ENCODE measurements at regions not wholly inside any gene's neighbourhood (a gene's known extent, or its start where the extent isn't known, plus 50 kb on each side); places are given as distances from the start of the nearest gene placed in this dataset.

- no peak for DNase-seq (ENCODE audit: low spot score)
- no peak overlapping the region for H3K27ac ChIP-seq
- ChIA-PET POLR2A (ENCODE audit: low non-redundant PET) (no interaction called here), CTCF (no interaction called here)
- TF ChIP-seq, protein P1, sequence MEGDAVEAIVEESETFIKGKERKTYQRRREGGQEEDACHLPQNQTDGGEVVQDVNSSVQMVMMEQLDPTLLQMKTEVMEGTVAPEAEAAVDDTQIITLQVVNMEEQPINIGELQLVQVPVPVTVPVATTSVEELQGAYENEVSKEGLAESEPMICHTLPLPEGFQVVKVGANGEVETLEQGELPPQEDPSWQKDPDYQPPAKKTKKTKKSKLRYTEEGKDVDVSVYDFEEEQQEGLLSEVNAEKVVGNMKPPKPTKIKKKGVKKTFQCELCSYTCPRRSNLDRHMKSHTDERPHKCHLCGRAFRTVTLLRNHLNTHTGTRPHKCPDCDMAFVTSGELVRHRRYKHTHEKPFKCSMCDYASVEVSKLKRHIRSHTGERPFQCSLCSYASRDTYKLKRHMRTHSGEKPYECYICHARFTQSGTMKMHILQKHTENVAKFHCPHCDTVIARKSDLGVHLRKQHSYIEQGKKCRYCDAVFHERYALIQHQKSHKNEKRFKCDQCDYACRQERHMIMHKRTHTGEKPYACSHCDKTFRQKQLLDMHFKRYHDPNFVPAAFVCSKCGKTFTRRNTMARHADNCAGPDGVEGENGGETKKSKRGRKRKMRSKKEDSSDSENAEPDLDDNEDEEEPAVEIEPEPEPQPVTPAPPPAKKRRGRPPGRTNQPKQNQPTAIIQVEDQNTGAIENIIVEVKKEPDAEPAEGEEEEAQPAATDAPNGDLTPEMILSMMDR (conservative IDR thresholded peaks at IDR 0.05; ENCODE audit: low read depth) = no peak
Measured at GRCh38 chr10:3237530-3237929, 64.9 kb upstream of the PITRM1 start.

DNA sequence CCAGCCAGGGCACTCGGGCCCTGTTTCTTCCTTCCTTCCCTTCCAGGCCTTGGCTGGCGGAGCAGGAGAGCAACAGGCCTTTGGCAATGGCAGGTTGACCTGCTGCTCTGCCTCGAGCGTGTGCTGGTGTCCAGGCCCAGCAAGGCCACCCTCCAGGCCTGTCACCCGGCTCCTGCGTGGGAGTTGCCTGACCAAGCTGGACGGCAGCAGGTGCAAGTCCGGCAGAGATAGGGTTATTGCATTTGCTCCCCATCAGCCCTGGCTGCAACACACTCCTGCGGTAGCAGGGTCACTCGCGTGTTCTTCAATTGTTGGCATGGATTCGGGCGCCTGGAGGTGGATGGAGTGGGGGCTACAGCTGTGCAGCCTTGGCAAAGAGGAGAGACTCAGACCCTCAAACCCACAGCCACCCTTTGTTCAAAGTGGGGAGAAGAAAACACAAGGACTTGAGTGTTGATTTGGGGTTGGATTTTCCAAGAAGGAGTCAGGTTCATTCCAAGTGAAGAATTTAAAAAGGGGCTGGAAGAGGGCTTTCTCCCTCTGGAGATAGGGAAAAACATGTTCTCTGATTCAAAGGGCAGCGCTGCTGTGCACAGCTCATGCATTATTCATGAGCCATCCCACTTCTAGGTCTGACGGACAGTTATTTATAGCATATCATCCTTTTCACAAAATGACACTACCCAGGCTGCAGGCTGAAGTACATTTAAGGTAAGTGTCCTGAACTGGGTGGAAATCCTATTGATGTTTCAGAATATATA, 64.2 kb upstream of the PITRM1 start:
- ChIA-PET POLR2A (ENCODE audit: low non-redundant PET) (no interaction called here), CTCF (no interaction called here)
- DNase-seq (ENCODE audit: low spot score) = no peak
- TF ChIP-seq, protein P1 (conservative IDR thresholded peaks at IDR 0.05; ENCODE audit: low read depth) = no peak
- no peak overlapping the region for H3K27ac ChIP-seq

DNA sequence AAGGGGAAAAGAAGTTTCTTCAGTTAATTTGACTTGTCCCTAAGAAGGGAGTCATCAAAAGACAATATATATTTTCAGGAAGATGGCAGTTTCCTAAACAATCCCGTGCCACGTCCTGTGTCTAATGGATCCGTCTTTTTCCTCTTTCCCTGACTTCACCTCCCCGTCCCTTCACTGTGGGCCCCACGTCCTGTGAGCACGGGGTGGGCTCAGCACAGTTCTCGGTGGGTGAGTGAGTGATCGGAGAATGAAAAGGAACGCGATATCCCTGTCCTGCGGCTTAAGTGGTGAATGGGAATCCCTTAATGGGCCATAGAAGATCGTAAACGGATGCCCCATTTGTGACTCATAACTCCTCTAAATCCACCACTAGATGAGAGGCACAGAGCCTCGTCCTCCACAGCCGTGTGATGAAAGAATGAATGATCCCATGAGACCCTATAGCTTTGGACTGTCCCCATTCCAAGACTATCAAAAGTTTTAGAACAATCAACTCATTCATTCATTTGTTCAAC, 63.5 kb upstream of the PITRM1 start:
- no peak for DNase-seq (ENCODE audit: low spot score)
- ChIA-PET CTCF (no interaction called here), POLR2A (ENCODE audit: low non-redundant PET) (no interaction called here)
- H3K27ac ChIP-seq = no peak overlapping the region
- TF ChIP-seq, protein P1 (conservative IDR thresholded peaks at IDR 0.05; ENCODE audit: low read depth) = no peak

- ChIA-PET CTCF (no interaction called here), POLR2A (ENCODE audit: low non-redundant PET) (no interaction called here)
- H3K27ac ChIP-seq = no peak overlapping the region
- TF ChIP-seq, protein P1 (conservative IDR thresholded peaks at IDR 0.05; ENCODE audit: low read depth) = no peak
- no peak for DNase-seq (ENCODE audit: low spot score)
Measured at GRCh38 chr10:3235395-3235794, 62.8 kb upstream of the PITRM1 start.

DNA sequence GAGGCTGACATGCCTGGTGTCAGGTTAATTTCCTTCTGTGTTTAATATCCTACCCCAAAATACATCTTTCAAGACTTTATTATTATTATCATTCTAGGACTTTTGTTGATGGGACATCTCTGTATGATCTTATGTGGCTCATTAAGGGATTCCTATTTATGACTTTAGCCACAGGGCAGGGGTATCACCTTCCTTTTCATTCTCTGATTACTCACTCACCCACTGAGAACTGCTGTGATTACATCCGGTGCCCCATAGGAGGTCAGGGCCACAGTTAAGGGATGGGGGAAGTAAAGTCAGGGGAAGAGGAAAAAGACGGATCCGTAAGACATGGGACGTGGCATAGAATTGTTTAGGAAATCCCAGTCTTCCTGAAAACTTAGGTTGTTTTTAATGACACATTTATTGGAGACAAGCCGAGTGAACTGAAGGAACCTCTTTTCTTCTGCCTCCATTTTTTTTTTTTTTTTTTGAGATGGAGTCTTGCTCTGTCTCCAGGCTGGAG, 61.0 kb upstream of the PITRM1 start:
- TF ChIP-seq, protein P1 (conservative IDR thresholded peaks at IDR 0.05; ENCODE audit: low read depth) = no peak
- CTCF ChIA-PET = no interaction called here
- DNase-seq (ENCODE audit: low spot score) = no peak
- H3K27ac ChIP-seq = no peak overlapping the region
- POLR2A ChIA-PET (ENCODE audit: low non-redundant PET) = no interaction called here

DNA sequence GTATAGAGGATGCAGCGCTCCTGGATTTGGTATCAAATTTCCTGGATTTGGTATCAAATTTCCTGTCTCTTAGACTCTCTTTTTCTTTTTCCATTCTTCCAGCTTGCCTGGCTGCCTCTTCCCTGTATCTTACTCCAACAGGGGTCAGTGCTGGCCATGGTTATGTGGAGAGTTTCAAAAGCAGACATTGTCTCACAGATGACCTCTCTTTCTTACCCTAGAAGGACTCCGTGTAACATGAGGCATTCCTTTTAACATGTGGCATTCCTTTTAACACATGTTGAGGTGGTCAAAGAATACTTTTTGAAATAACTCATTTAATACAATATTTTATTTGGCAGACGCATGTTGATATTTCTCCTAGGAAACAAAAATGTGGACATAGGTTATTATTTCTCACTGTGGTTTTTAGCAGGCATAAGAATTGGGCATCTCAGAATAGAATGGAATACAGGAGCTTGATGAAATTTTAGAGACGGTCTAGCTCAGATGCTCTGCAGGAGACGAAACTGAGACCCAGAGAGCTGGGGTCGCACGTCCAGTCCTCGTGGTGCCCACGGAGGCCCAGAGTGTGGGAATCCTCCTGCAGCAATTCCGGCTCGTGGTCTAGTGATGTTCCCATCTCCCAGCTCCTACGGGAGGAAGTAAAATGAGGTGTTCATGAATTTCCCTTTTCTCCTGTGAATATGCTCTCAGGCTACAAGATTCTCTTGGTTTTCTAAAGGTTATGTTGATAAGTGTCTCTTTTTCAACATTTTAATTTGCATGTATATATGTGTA, 59.6 kb upstream of the PITRM1 start:
- POLR2A ChIA-PET (ENCODE audit: low non-redundant PET) = no interaction called here
- no peak for DNase-seq (ENCODE audit: low spot score)
- TF ChIP-seq, protein P1 (conservative IDR thresholded peaks at IDR 0.05; ENCODE audit: low read depth) = no peak
- no peak overlapping the region for H3K27ac ChIP-seq
- CTCF ChIA-PET = no interaction called here
